ENCODE measurements at regions not wholly inside any gene's neighbourhood (a gene's known extent, or its start where the extent isn't known, plus 50 kb on each side); places are given as distances from the start of the nearest gene placed in this dataset.

GRCh38 chr19:29436591-29437103, 89.1 kb upstream of the VSTM2B start:
- Mint-ChIP-seq H3K27me3 (peaks cover 50% of the 10 kb centered on the region), H3K36me3 (ENCODE audit: insufficient read depth) (no peaks in the 10 kb centered on the region), H3K4me1 (no peaks in the 10 kb centered on the region), H3K4me3 (no peak overlapping the region), H3K27ac (ENCODE audit: low read depth) (no peak overlapping the region), H3K9me3 (no peaks in the 10 kb centered on the region)
- ATAC-seq (replicated peaks; ENCODE audit: extremely low read depth, poor library complexity, severe bottlenecking) = no peak
- no peak for DNase-seq (ENCODE audit: low spot score in 2 of 2)

- Mint-ChIP-seq H3K9me3 (no peaks in the 10 kb centered on the region), H3K4me1 (no peaks in the 10 kb centered on the region), H3K27ac (ENCODE audit: low read depth) (no peak overlapping the region), H3K4me3 (no peak overlapping the region), H3K27me3 (peaks cover 33% of the 10 kb centered on the region), H3K36me3 (ENCODE audit: insufficient read depth) (no peaks in the 10 kb centered on the region)
- no peak for ATAC-seq (replicated peaks; ENCODE audit: extremely low read depth, poor library complexity, severe bottlenecking)
- no peak for DNase-seq (ENCODE audit: low spot score in 2 of 2)
These were observed 86.8 kb upstream of the VSTM2B start for GRCh38 chr19:29439021-29439420.

GRCh38 chr19:29439688-29440550, 85.9 kb upstream of the VSTM2B start:
- no peak overlapping the region for H3K4me3 Mint-ChIP-seq
- peaks cover 37% of the 10 kb centered on the region for H3K27me3 Mint-ChIP-seq
- H3K27ac Mint-ChIP-seq (ENCODE audit: low read depth) = no peak overlapping the region
- H3K9me3 Mint-ChIP-seq = no peaks in the 10 kb centered on the region
- no peaks in the 10 kb centered on the region for H3K4me1 Mint-ChIP-seq
- DNase-seq (ENCODE audit: low spot score in 2 of 2) = no peak
- H3K36me3 Mint-ChIP-seq (ENCODE audit: insufficient read depth) = no peaks in the 10 kb centered on the region
- no peak for ATAC-seq (replicated peaks; ENCODE audit: extremely low read depth, poor library complexity, severe bottlenecking)

- Mint-ChIP-seq H3K36me3 (ENCODE audit: insufficient read depth) (no peaks in the 10 kb centered on the region), H3K27ac (ENCODE audit: low read depth) (no peak overlapping the region), H3K4me3 (no peak overlapping the region), H3K9me3 (no peaks in the 10 kb centered on the region), H3K4me1 (no peaks in the 10 kb centered on the region), H3K27me3 (peaks cover 38% of the 10 kb centered on the region)
- DNase-seq (ENCODE audit: low spot score in 2 of 2) (no peak), ATAC-seq (replicated peaks; ENCODE audit: extremely low read depth, poor library complexity, severe bottlenecking) (no peak)
These were observed 83.7 kb upstream of the VSTM2B start for GRCh38 chr19:29442094-29442493.

GRCh38 chr19:29442910-29443309, 82.9 kb upstream of the VSTM2B start:
- no peak for DNase-seq (ENCODE audit: low spot score in 2 of 2)
- H3K36me3 Mint-ChIP-seq (ENCODE audit: insufficient read depth) = no peaks in the 10 kb centered on the region
- no peaks in the 10 kb centered on the region for H3K4me1 Mint-ChIP-seq
- no peaks in the 10 kb centered on the region for H3K9me3 Mint-ChIP-seq
- no peak for ATAC-seq (replicated peaks; ENCODE audit: extremely low read depth, poor library complexity, severe bottlenecking)
- H3K27me3 Mint-ChIP-seq = peaks cover 46% of the 10 kb centered on the region
- H3K27ac Mint-ChIP-seq (ENCODE audit: low read depth) = no peak overlapping the region
- H3K4me3 Mint-ChIP-seq = no peak overlapping the region

- Mint-ChIP-seq H3K4me1 (no peaks in the 10 kb centered on the region), H3K27ac (ENCODE audit: low read depth) (no peak overlapping the region), H3K9me3 (no peaks in the 10 kb centered on the region), H3K36me3 (ENCODE audit: insufficient read depth) (no peaks in the 10 kb centered on the region), H3K4me3 (no peak overlapping the region), H3K27me3 (peaks cover 65% of the 10 kb centered on the region)
- ATAC-seq (replicated peaks; ENCODE audit: extremely low read depth, poor library complexity, severe bottlenecking) = no peak
- DNase-seq (ENCODE audit: low spot score in 2 of 2) = no peak
These were observed 80.5 kb upstream of the VSTM2B start for GRCh38 chr19:29445246-29445645.

GRCh38 chr19:29446361-29446760, 79.4 kb upstream of the VSTM2B start:
- no peaks in the 10 kb centered on the region for H3K4me1 Mint-ChIP-seq
- H3K27me3 Mint-ChIP-seq = peaks cover 75% of the 10 kb centered on the region
- no peak overlapping the region for H3K27ac Mint-ChIP-seq (ENCODE audit: low read depth)
- H3K36me3 Mint-ChIP-seq (ENCODE audit: insufficient read depth) = no peaks in the 10 kb centered on the region
- ATAC-seq (replicated peaks; ENCODE audit: extremely low read depth, poor library complexity, severe bottlenecking) = no peak
- no peak overlapping the region for H3K4me3 Mint-ChIP-seq
- DNase-seq (ENCODE audit: low spot score in 2 of 2) = no peak
- H3K9me3 Mint-ChIP-seq = no peaks in the 10 kb centered on the region

- peaks cover 92% of the 10 kb centered on the region for H3K27me3 Mint-ChIP-seq
- no peak overlapping the region for H3K27ac Mint-ChIP-seq (ENCODE audit: low read depth)
- H3K9me3 Mint-ChIP-seq = no peaks in the 10 kb centered on the region
- no peaks in the 10 kb centered on the region for H3K4me1 Mint-ChIP-seq
- no peak overlapping the region for H3K4me3 Mint-ChIP-seq
- DNase-seq (ENCODE audit: low spot score in 2 of 2) = no peak
- no peaks in the 10 kb centered on the region for H3K36me3 Mint-ChIP-seq (ENCODE audit: insufficient read depth)
- no peak for ATAC-seq (replicated peaks; ENCODE audit: extremely low read depth, poor library complexity, severe bottlenecking)
These were observed 77.7 kb upstream of the VSTM2B start for GRCh38 chr19:29448046-29448445.

GRCh38 chr19:29449371-29449770, 76.4 kb upstream of the VSTM2B start:
- peaks cover 91% of the 10 kb centered on the region for H3K27me3 Mint-ChIP-seq
- DNase-seq (ENCODE audit: low spot score in 2 of 2) (peak in 1 of 2 donors; percentile 1), ATAC-seq (replicated peaks; ENCODE audit: extremely low read depth, poor library complexity, severe bottlenecking) (no peak)
- H3K4me3 Mint-ChIP-seq = no peak overlapping the region
- no peaks in the 10 kb centered on the region for H3K9me3 Mint-ChIP-seq
- no peak overlapping the region for H3K27ac Mint-ChIP-seq (ENCODE audit: low read depth)
- H3K36me3 Mint-ChIP-seq (ENCODE audit: insufficient read depth) = no peaks in the 10 kb centered on the region
- H3K4me1 Mint-ChIP-seq = no peaks in the 10 kb centered on the region

- ATAC-seq (replicated peaks; ENCODE audit: extremely low read depth, poor library complexity, severe bottlenecking) (no peak), DNase-seq (ENCODE audit: low spot score in 2 of 2) (no peak)
- no peak overlapping the region for H3K4me3 Mint-ChIP-seq
- no peak overlapping the region for H3K27ac Mint-ChIP-seq (ENCODE audit: low read depth)
- peaks cover 82% of the 10 kb centered on the region for H3K27me3 Mint-ChIP-seq
- no peaks in the 10 kb centered on the region for H3K9me3 Mint-ChIP-seq
- no peaks in the 10 kb centered on the region for H3K4me1 Mint-ChIP-seq
- no peaks in the 10 kb centered on the region for H3K36me3 Mint-ChIP-seq (ENCODE audit: insufficient read depth)
These were observed 75.5 kb upstream of the VSTM2B start for GRCh38 chr19:29450306-29450705.

GRCh38 chr19:29450812-29451211, 75.0 kb upstream of the VSTM2B start:
- ATAC-seq (replicated peaks; ENCODE audit: extremely low read depth, poor library complexity, severe bottlenecking) (no peak), DNase-seq (ENCODE audit: low spot score in 2 of 2) (peak in 1 of 2 donors; percentile 3)
- Mint-ChIP-seq H3K9me3 (no peaks in the 10 kb centered on the region), H3K4me3 (no peak overlapping the region), H3K27me3 (peaks cover 81% of the 10 kb centered on the region), H3K36me3 (ENCODE audit: insufficient read depth) (no peaks in the 10 kb centered on the region), H3K4me1 (no peaks in the 10 kb centered on the region), H3K27ac (ENCODE audit: low read depth) (no peak overlapping the region)

- Mint-ChIP-seq H3K9me3 (peaks cover 6% of the 10 kb centered on the region), H3K4me3 (no peak overlapping the region), H3K27ac (ENCODE audit: low read depth) (no peak overlapping the region), H3K4me1 (no peaks in the 10 kb centered on the region), H3K36me3 (ENCODE audit: insufficient read depth) (no peaks in the 10 kb centered on the region), H3K27me3 (peaks cover 82% of the 10 kb centered on the region)
- ATAC-seq (replicated peaks; ENCODE audit: extremely low read depth, poor library complexity, severe bottlenecking) (no peak), DNase-seq (ENCODE audit: low spot score in 2 of 2) (no peak)
These were observed 71.7 kb upstream of the VSTM2B start for GRCh38 chr19:29454109-29454508.

GRCh38 chr19:29457413-29457812, 68.4 kb upstream of the VSTM2B start:
- Mint-ChIP-seq H3K9me3 (peaks cover 6% of the 10 kb centered on the region), H3K27ac (ENCODE audit: low read depth) (no peak overlapping the region), H3K4me3 (no peak overlapping the region), H3K27me3 (peaks cover 55% of the 10 kb centered on the region), H3K4me1 (no peaks in the 10 kb centered on the region), H3K36me3 (ENCODE audit: insufficient read depth) (no peaks in the 10 kb centered on the region)
- no peak for ATAC-seq (replicated peaks; ENCODE audit: extremely low read depth, poor library complexity, severe bottlenecking)
- peak in 1 of 2 donors; percentile 5 for DNase-seq (ENCODE audit: low spot score in 2 of 2)

Measured in central memory CD8-positive, alpha-beta T cell (primary cell).